ENCODE measurements at regions not wholly inside any gene's neighbourhood (a gene's known extent, or its start where the extent isn't known, plus 50 kb on each side); places are given as distances from the start of the nearest gene placed in this dataset.

- Histone ChIP-seq H3K4me1 (no peaks in the 10 kb centered on the region), H3K9me3 (no peaks in the 10 kb centered on the region), H3K4me3 (no peak overlapping the region), H3K27me3 (no peaks in the 10 kb centered on the region), H3K27ac (no peak overlapping the region), H3K36me3 (no peaks in the 10 kb centered on the region)
- TF ChIP-seq POLR2AphosphoS5 (IDR thresholded peaks at IDR 0.05), result no peak
- TF ChIP-seq EP300 (IDR thresholded peaks at IDR 0.05), result no peak
- no peak for TF ChIP-seq CTCF (IDR thresholded peaks at IDR 0.05)
- TF ChIP-seq POLR2A (IDR thresholded peaks at IDR 0.05), result no peak
- no peak for ATAC-seq
These were observed 78.9 kb upstream of the RASEF start for GRCh38 chr9:83141887-83142286.

- Histone ChIP-seq H3K36me3 (no peaks in the 10 kb centered on the region), H3K9me3 (no peaks in the 10 kb centered on the region), H3K27ac (no peak overlapping the region), H3K4me1 (no peaks in the 10 kb centered on the region), H3K27me3 (no peaks in the 10 kb centered on the region), H3K4me3 (no peak overlapping the region)
- WGBS, 2 donors (ENCODE audit: low coverage in 1 of 2), result 100% methylated on average over 1 of the region's 1 CpG; no CpG with 5 or more reads in 1 of the 2 donors
- TF ChIP-seq CTCF (IDR thresholded peaks at IDR 0.05), result no peak
- no peak for TF ChIP-seq EP300 (IDR thresholded peaks at IDR 0.05)
- no peak for TF ChIP-seq POLR2A (IDR thresholded peaks at IDR 0.05)
- no peak for TF ChIP-seq POLR2AphosphoS5 (IDR thresholded peaks at IDR 0.05)
- no peak for ATAC-seq
These were observed 77.1 kb upstream of the RASEF start for GRCh38 chr9:83140061-83140460.

DNA sequence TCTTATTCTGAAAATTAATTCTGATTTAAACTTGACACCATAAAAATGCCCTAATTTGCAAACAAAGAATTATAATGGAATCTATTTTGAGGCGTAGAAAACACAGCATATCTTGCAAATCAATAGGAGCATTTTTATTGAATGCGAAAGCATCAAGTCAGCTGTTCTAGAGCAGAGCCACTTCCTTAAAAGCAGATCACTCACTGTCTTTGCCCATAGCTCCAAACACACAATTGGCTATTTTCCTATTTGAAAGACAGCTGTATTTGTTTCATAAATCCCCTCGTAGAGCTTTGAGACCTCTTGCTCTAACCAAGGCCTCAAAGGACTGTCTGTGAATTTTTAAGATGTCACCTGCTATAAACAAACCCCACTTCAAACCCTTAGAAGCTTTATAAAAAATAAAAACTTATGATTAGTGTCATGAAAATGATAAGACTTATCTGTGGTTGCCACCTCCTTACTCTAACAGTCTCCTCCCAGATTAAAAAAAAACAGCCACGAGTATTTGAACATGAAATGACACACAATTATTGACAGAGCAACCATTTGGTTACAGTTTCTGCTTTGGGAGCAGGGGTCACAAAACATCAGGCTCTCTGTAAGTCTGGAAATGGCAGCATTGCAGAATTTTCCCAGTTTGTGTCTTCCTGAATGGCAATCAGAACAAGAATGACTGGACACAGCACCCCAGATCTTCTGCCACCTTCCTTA is 75.6 kb upstream of the RASEF start:
- Histone ChIP-seq H3K27me3 (no peaks in the 10 kb centered on the region), H3K4me3 (no peak overlapping the region), H3K27ac (no peak overlapping the region), H3K9me3 (no peaks in the 10 kb centered on the region), H3K4me1 (no peaks in the 10 kb centered on the region), H3K36me3 (no peaks in the 10 kb centered on the region)
- WGBS, 2 donors (ENCODE audit: low coverage in 1 of 2), result 31 to 37% methylated on average over 4 of the region's 4 CpGs
- no peak for ATAC-seq
- TF ChIP-seq POLR2AphosphoS5 (IDR thresholded peaks at IDR 0.05) (no peak), CTCF (IDR thresholded peaks at IDR 0.05) (no peak), EP300 (IDR thresholded peaks at IDR 0.05) (no peak), POLR2A (IDR thresholded peaks at IDR 0.05) (no peak)

GRCh38 chr9:83133316-83133715 is 70.4 kb upstream of the RASEF start:
- Histone ChIP-seq H3K27ac (no peak overlapping the region), H3K36me3 (no peaks in the 10 kb centered on the region), H3K4me3 (no peak overlapping the region), H3K27me3 (no peaks in the 10 kb centered on the region), H3K9me3 (peaks cover 0 to 4% (median 0%) of the 10 kb centered on the region in 3 donors), H3K4me1 (no peaks in the 10 kb centered on the region)
- WGBS, 2 donors (ENCODE audit: low coverage in 1 of 2), result 89 to 97% methylated on average over 2 of the region's 2 CpGs
- TF ChIP-seq POLR2A (IDR thresholded peaks at IDR 0.05), result no peak
- TF ChIP-seq EP300 (IDR thresholded peaks at IDR 0.05), result no peak
- TF ChIP-seq CTCF (IDR thresholded peaks at IDR 0.05), result no peak
- TF ChIP-seq POLR2AphosphoS5 (IDR thresholded peaks at IDR 0.05), result no peak
- no peak for ATAC-seq

GRCh38 chr9:83132768-83133167 is 69.8 kb upstream of the RASEF start:
- no peak overlapping the region for H3K27ac ChIP-seq
- 63 to 83% methylated on average over 1 of the region's 1 CpG for WGBS, 2 donors (ENCODE audit: low coverage in 1 of 2)

More at GRCh38 chr9:83132768-83133167, 69.8 kb upstream of the RASEF start:
- Histone ChIP-seq H3K36me3 (no peaks in the 10 kb centered on the region), H3K9me3 (peaks cover 0 to 4% (median 0%) of the 10 kb centered on the region in 3 donors), H3K4me3 (no peak overlapping the region), H3K4me1 (no peaks in the 10 kb centered on the region), H3K27me3 (no peaks in the 10 kb centered on the region)
- no peak for ATAC-seq
- no peak for TF ChIP-seq POLR2AphosphoS5 (IDR thresholded peaks at IDR 0.05)
